ENCODE measurements at regions not wholly inside any gene's neighbourhood (a gene's known extent, or its start where the extent isn't known, plus 50 kb on each side); places are given as distances from the start of the nearest gene placed in this dataset.

- Histone ChIP-seq H3K27ac (no peak overlapping the region), H3K36me3 (no peaks in the 10 kb centered on the region), H3K4me3 (ENCODE audit: low read depth, low read length) (no peak overlapping the region), H3K9me3 (ENCODE audit: severe bottlenecking) (no peaks in the 10 kb centered on the region), H3K27me3 (ENCODE audit: insufficient read depth, low read depth, severe bottlenecking) (no peaks in the 10 kb centered on the region)
- TF ChIP-seq CTCF (IDR thresholded peaks at IDR 0.05; ENCODE audit: low read depth, low read length) = no peak
- DNase-seq = no peak
Measured at GRCh38 chr20:50426866-50427718, 83.1 kb upstream of the PTPN1 start.

- H3K4me3 ChIP-seq (ENCODE audit: low read depth, low read length) = no peak overlapping the region
- no peak for DNase-seq
- H3K36me3 ChIP-seq = no peaks in the 10 kb centered on the region
- H3K9me3 ChIP-seq (ENCODE audit: severe bottlenecking) = no peaks in the 10 kb centered on the region
- H3K27me3 ChIP-seq (ENCODE audit: insufficient read depth, low read depth, severe bottlenecking) = no peaks in the 10 kb centered on the region
- no peak for TF ChIP-seq CTCF (IDR thresholded peaks at IDR 0.05; ENCODE audit: low read depth, low read length)
- no peak overlapping the region for H3K27ac ChIP-seq
Measured at GRCh38 chr20:50427719-50428083, 82.5 kb upstream of the PTPN1 start.

GRCh38 chr20:50428097-50428828 is 81.9 kb upstream of the PTPN1 start:
- TF ChIP-seq CTCF (IDR thresholded peaks at IDR 0.05; ENCODE audit: low read depth, low read length) = no peak
- no peak for DNase-seq
- no peaks in the 10 kb centered on the region for H3K27me3 ChIP-seq (ENCODE audit: insufficient read depth, low read depth, severe bottlenecking)

GRCh38 chr20:50429412-50429811 is 80.8 kb upstream of the PTPN1 start:
- DNase-seq = no peak
- no peaks in the 10 kb centered on the region for H3K27me3 ChIP-seq (ENCODE audit: insufficient read depth, low read depth, severe bottlenecking)
- TF ChIP-seq CTCF (IDR thresholded peaks at IDR 0.05; ENCODE audit: low read depth, low read length) = no peak
- H3K36me3 ChIP-seq = no peaks in the 10 kb centered on the region
- H3K27ac ChIP-seq = no peak overlapping the region
- H3K4me3 ChIP-seq (ENCODE audit: low read depth, low read length) = no peak overlapping the region
- no peaks in the 10 kb centered on the region for H3K9me3 ChIP-seq (ENCODE audit: severe bottlenecking)

More at GRCh38 chr20:50428097-50428828, 81.9 kb upstream of the PTPN1 start:
- Histone ChIP-seq H3K27ac (no peak overlapping the region), H3K9me3 (ENCODE audit: severe bottlenecking) (no peaks in the 10 kb centered on the region), H3K4me3 (ENCODE audit: low read depth, low read length) (no peak overlapping the region), H3K36me3 (no peaks in the 10 kb centered on the region)

GRCh38 chr20:50431066-50431450 is 79.1 kb upstream of the PTPN1 start:
- no peak for TF ChIP-seq CTCF (IDR thresholded peaks at IDR 0.05; ENCODE audit: low read depth, low read length)
- Histone ChIP-seq H3K36me3 (no peaks in the 10 kb centered on the region), H3K27me3 (ENCODE audit: insufficient read depth, low read depth, severe bottlenecking) (no peaks in the 10 kb centered on the region), H3K27ac (no peak overlapping the region), H3K9me3 (ENCODE audit: severe bottlenecking) (no peaks in the 10 kb centered on the region), H3K4me3 (ENCODE audit: low read depth, low read length) (no peak overlapping the region)
- no peak for DNase-seq
